GM23248 (cell line): ENCODE measurements at regions not wholly inside any gene's neighbourhood (a gene's known extent, or its start where the extent isn't known, plus 50 kb on each side); places are given as distances from the start of the nearest gene placed in this dataset.
"Not testable (repeated sequence)": the region's sequence is repeated elsewhere in the genome, so short reads cannot be mapped to it uniquely, and the experiment has no call there.

Experiments
- DNase-seq: peaks from one replicate; pipeline ENCODE4 v3.0.0-alpha.2; 2015
- H2AFZ ChIP-seq: fragments of 200-600 bp; sonication (generic); 2 replicates; pipeline ENCODE4 v1.6.1; 2016; ENCODE audit warnings: antibody characterized with exemption
- H3F3A ChIP-seq: fragments of 200-600 bp; sonication (generic); 2 replicates; pipeline ENCODE4 v1.6.1; 2016; ENCODE audit warnings: mild to moderate bottlenecking, antibody characterized with exemption, mixed run types; ENCODE audit not compliant: insufficient read depth
- H3K27ac ChIP-seq: fragments of 200-600 bp; sonication (generic); 2 replicates; pipeline ENCODE4 v1.5.1; 2016; ENCODE audit warnings: mild to moderate bottlenecking
- H3K27me3 ChIP-seq: fragments of 200-600 bp; sonication (generic); replicated peaks from 2 replicates; pipeline ENCODE4 v1.6.1; 2016; ENCODE audit warnings: mild to moderate bottlenecking; ENCODE audit not compliant: insufficient read depth
- H3K36me3 ChIP-seq: fragments of 200-600 bp; sonication (generic); 2 replicates; pipeline ENCODE4 v1.6.1; 2016; ENCODE audit warnings: low read depth, mild to moderate bottlenecking
- H3K4me1 ChIP-seq: fragments of 200-600 bp; sonication (generic); 2 replicates; pipeline ENCODE4 v1.6.1; 2016; ENCODE audit warnings: mild to moderate bottlenecking; ENCODE audit not compliant: insufficient read depth
- H3K4me2 ChIP-seq: fragments of 200-600 bp; sonication (generic); one replicate; pipeline ENCODE4 v1.6.1; 2016; ENCODE audit warnings: mild to moderate bottlenecking; ENCODE audit not compliant: unreplicated experiment
- H3K4me3 ChIP-seq: fragments of 200-600 bp; sonication (generic); 2 replicates; pipeline ENCODE4 v1.5.1; 2016; ENCODE audit warnings: mild to moderate bottlenecking
- H3K79me2 ChIP-seq: fragments of 200-600 bp; sonication (generic); 2 replicates; pipeline ENCODE4 v1.6.1; 2016; ENCODE audit warnings: mild to moderate bottlenecking; ENCODE audit not compliant: insufficient read depth
- H3K9ac ChIP-seq: fragments of 200-600 bp; sonication (generic); 2 replicates; pipeline ENCODE4 v1.6.1; 2016; ENCODE audit warnings: mild to moderate bottlenecking
- H3K9me2 ChIP-seq: fragments of 200-600 bp; sonication (generic); 2 replicates; pipeline ENCODE4 v1.6.1; 2016; ENCODE audit warnings: mixed run types, mild to moderate bottlenecking, moderate library complexity; ENCODE audit not compliant: insufficient read depth
- H3K9me3 ChIP-seq: fragments of 200-600 bp; sonication (generic); one replicate; pipeline ENCODE4 v1.6.1; 2017; ENCODE audit warnings: low read depth
- H4K20me1 ChIP-seq: fragments of 200-600 bp; sonication (generic); 2 replicates; pipeline ENCODE4 v1.6.0; 2016; ENCODE audit not compliant: insufficient read depth
- EZH2 ChIP-seq: fragments of 200-600 bp; sonication (generic); IDR thresholded peaks from 2 replicates; pipeline ENCODE4 v1.6.1; 2018; ENCODE audit warnings: antibody characterized with exemption, mild to moderate bottlenecking; ENCODE audit not compliant: insufficient read depth, poor library complexity, severe bottlenecking
- EZH2phosphoT487 ChIP-seq: fragments of 200-600 bp; sonication (generic); IDR thresholded peaks from 2 replicates; pipeline ENCODE4 v1.6.1; 2018; ENCODE audit warnings: antibody characterized with exemption, moderate library complexity, mild to moderate bottlenecking, low read depth; ENCODE audit not compliant: insufficient read depth
- WGBS, 2 experiments: methylation state at CpG; one replicate each; pipeline ENCODE4 v1.1.6; 2015 to 2017; ENCODE audit warnings: low lambda C conversion rate in 2 of 2, low coverage in 1 of 2; ENCODE audit errors: missing lambda C conversion rate in 2 of 2; 5-methylcytosine and 5-hydroxymethylcytosine counted together
- in situ Hi-C: fragments of 300-500 bp; cut with MboI; formaldehyde crosslinking; loops from 2 replicates; pipeline ENCODE4 v1.15.0; 2020

DNA sequence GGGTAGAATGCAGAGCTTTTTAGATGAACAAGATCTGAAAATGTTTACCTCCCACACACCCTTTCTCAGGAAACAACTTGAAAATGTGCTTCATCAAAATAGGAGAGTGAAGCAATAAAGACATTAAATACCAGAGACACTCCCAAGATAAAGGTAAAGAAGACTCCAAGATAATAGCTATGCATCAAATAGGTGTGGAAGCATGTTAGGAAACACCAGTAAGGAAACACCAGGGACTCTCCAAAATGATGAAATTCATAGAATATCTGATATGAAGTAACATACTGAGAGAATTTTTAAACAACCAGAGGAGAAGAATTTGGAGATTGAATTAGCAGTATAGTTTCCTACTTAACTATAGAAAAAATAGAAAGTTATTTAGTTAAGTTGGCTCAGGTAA, 57.0 kb downstream of the OR10A6 start:
- no peaks in the 10 kb centered on the region for H3K9me3 ChIP-seq
- no peak overlapping the region for H3K4me2 ChIP-seq

DNA sequence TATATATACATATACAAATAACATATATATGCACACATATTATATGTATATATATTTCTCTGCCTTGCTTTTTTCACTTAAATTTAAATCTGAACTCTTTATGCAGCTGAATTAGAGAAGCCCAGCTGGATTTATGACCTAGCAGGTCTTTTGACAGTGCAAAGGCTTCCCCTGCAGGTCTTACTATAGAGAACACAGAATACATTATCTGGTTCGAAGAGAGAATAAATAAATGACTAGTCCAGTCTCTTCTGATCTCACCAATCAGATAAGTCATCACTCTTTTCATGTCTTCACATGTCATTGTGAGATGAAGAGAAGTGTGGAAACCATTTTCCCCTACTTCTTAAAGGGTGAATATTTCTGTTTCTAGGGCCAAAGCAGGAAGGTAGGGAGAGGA, 58.2 kb downstream of the OR10A6 start:
- 11 to 20% methylated on average over 1 of the region's 1 CpG for WGBS, 2 experiments
- H3K36me3 ChIP-seq = no peaks in the 10 kb centered on the region
- no peaks in the 10 kb centered on the region for H3K9me2 ChIP-seq
- H3K4me2 ChIP-seq = no peak overlapping the region
- no peak for DNase-seq
- no peak overlapping the region for H3K4me3 ChIP-seq
- no peaks in the 10 kb centered on the region for H3K4me1 ChIP-seq
- no peak overlapping the region for H3K9ac ChIP-seq
- no peaks in the 10 kb centered on the region for H3K79me2 ChIP-seq
- in situ Hi-C loops = no loop called here
- H3K27me3 ChIP-seq = no peaks in the 10 kb centered on the region
- no peaks in the 10 kb centered on the region for H3F3A ChIP-seq
- H3K27ac ChIP-seq = no peak overlapping the region
- H2AFZ ChIP-seq = no peak overlapping the region
- TF ChIP-seq EZH2phosphoT487 (no peak), EZH2 (no peak)
- H3K9me3 ChIP-seq = no peaks in the 10 kb centered on the region
- H4K20me1 ChIP-seq = no peaks in the 10 kb centered on the region

More for the DNA sequence above, 57.0 kb downstream of the OR10A6 start:
- no peaks in the 10 kb centered on the region for H3K4me1 ChIP-seq
- no peaks in the 10 kb centered on the region for H3K27me3 ChIP-seq
- H3K36me3 ChIP-seq = no peaks in the 10 kb centered on the region
- H4K20me1 ChIP-seq = no peaks in the 10 kb centered on the region
- H3K79me2 ChIP-seq = no peaks in the 10 kb centered on the region
- no peak overlapping the region for H3K9ac ChIP-seq
- TF ChIP-seq EZH2 = no peak
- TF ChIP-seq EZH2phosphoT487 = no peak
- no peak for DNase-seq
- no peaks in the 10 kb centered on the region for H3K9me2 ChIP-seq
- no peak overlapping the region for H3K27ac ChIP-seq
- H3K4me3 ChIP-seq = no peak overlapping the region
- H2AFZ ChIP-seq = no peak overlapping the region
- no peaks in the 10 kb centered on the region for H3F3A ChIP-seq
- in situ Hi-C loops = no loop called here

DNA sequence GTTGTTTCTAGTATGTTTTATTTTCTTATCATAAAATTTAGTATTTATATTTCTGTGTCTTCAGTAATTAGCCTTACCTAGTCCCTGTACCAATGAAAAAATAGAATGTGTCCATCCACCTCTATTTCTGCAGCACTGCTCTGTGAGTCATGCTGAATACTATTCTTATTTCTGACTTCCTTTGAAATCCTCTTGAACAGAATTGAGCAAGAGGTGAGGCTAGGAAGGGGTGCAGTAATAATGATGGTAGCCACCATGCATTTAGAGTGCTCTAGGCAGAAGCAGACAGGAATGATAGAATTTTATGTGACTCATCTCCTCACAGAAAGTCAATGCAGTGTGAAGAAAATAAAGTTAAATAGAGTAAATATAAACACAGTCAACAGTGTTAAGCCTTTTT, 60.0 kb downstream of the OR10A6 start:
- H3K4me1 ChIP-seq = no peaks in the 10 kb centered on the region
- no peak overlapping the region for H3K9ac ChIP-seq
- no peak overlapping the region for H3K4me2 ChIP-seq
- no peaks in the 10 kb centered on the region for H3F3A ChIP-seq
- peak; percentile 34 for DNase-seq
- no peak overlapping the region for H3K27ac ChIP-seq
- in situ Hi-C loops = no loop called here
- H3K79me2 ChIP-seq = no peaks in the 10 kb centered on the region
- TF ChIP-seq EZH2phosphoT487 (no peak), EZH2 (no peak)
- no peaks in the 10 kb centered on the region for H3K9me2 ChIP-seq
- H3K4me3 ChIP-seq = no peak overlapping the region
- no peak overlapping the region for H2AFZ ChIP-seq
- no peaks in the 10 kb centered on the region for H4K20me1 ChIP-seq
- no peaks in the 10 kb centered on the region for H3K9me3 ChIP-seq
- H3K36me3 ChIP-seq = no peaks in the 10 kb centered on the region
- H3K27me3 ChIP-seq = no peaks in the 10 kb centered on the region

DNA sequence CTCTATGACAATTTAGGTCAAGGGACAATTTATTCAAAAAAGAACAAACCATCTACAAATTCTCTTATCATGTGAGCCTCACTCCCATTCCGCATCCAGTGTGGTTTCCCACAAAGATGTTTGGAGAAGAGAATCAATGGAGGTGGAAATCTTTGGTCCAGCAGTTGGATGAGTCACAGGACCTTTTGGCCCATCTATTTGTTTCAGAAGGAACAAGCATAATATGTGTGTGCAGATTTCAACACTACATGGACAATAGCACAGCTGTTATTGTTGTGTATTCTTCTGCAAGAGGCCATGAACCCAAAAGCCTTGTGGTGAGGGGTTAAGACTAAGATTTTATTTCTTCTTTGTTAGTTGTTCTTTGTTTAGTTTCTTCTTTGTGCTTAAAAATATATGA, 61.6 kb downstream of the OR10A6 start:
- Histone ChIP-seq H3K27me3 (no peaks in the 10 kb centered on the region), H3K27ac (no peak overlapping the region), H3K9me2 (no peaks in the 10 kb centered on the region), H2AFZ (no peak overlapping the region), H3K9ac (no peak overlapping the region), H4K20me1 (no peaks in the 10 kb centered on the region), H3K4me3 (no peak overlapping the region), H3K9me3 (no peaks in the 10 kb centered on the region), H3K4me2 (no peak overlapping the region), H3K79me2 (no peaks in the 10 kb centered on the region), H3F3A (no peaks in the 10 kb centered on the region), H3K4me1 (no peaks in the 10 kb centered on the region), H3K36me3 (no peaks in the 10 kb centered on the region)
- in situ Hi-C loops = no loop called here
- no peak for DNase-seq
- TF ChIP-seq EZH2 (no peak), EZH2phosphoT487 (no peak)
- 44 to 70% methylated on average over 1 of the region's 1 CpG for WGBS, 2 experiments

DNA sequence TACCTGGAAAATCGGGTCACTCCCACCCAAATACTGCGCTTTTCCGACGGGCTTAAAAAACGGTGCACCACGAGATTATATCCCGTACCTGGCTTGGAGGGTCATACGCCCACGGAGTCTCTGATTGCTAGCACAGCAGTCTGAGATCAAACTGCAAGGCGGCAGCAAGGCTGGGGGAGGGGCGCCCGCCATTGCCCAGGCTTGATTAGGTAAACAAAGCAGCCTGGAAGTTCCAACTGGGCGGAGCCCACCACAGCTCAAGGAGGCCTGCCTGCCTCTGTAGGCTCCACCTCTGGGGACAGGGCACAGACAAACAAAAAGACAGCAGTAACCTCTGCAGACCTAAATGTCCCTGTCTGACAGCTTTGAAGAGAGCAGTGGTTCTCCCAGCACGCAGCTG, 64.5 kb upstream of the OR5P2 start:
- H3K79me2 ChIP-seq, in situ Hi-C loops, H3K36me3 ChIP-seq, H4K20me1 ChIP-seq, H3K4me1 ChIP-seq, DNase-seq, H3F3A ChIP-seq, H3K4me3 ChIP-seq, H2AFZ ChIP-seq, H3K27ac ChIP-seq, H3K9me2 ChIP-seq, H3K4me2 ChIP-seq, H3K9me3 ChIP-seq, H3K9ac ChIP-seq, H3K27me3 ChIP-seq: not testable (repeated sequence)
- WGBS, 2 experiments = 70 to 75% methylated on average over 13 of the region's 14 CpGs

DNA sequence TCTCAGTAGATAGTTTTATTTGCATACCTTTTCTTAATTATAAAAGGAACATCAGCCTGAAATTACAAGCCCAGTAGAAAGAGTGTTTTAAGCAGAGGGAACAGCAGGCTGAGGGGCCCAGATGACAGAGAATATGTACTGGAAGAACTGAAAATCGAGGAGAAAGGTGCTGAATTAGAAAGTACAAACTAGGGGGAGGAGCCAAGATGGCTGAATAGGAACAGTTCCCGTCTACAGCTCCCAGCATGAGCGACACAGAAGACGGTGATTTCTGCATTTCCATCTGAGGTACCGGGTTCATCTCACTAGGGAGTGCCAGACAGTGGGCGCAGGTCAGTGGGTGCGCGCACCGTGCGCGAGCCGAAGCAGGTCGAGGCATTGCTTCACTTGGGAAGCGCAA, 64.1 kb upstream of the OR5P2 start:
- H3K4me3 ChIP-seq, H3K36me3 ChIP-seq, H3K4me2 ChIP-seq, H3K9me3 ChIP-seq, H2AFZ ChIP-seq, H3F3A ChIP-seq, H3K27me3 ChIP-seq, H4K20me1 ChIP-seq, DNase-seq, in situ Hi-C loops, H3K27ac ChIP-seq, H3K4me1 ChIP-seq, H3K79me2 ChIP-seq, H3K9me2 ChIP-seq, H3K9ac ChIP-seq: not testable (repeated sequence)
- 76 to 83% methylated on average over 14 of the region's 14 CpGs for WGBS, 2 experiments
